HG03097 (cell line): ENCODE measurements at regions not wholly inside any gene's neighbourhood (a gene's known extent, or its start where the extent isn't known, plus 50 kb on each side); places are given as distances from the start of the nearest gene placed in this dataset.
"Not testable (repeated sequence)": the region's sequence is repeated elsewhere in the genome, so short reads cannot be mapped to it uniquely, and the experiment has no call there.

ENCODE experiments used
- ATAC-seq: cut with Tn5 transposase; IDR thresholded peaks from one replicate; pipeline ENCODE4 v1.9.1; 2021; ENCODE audit not compliant: unreplicated experiment, low FRiP score

DNA sequence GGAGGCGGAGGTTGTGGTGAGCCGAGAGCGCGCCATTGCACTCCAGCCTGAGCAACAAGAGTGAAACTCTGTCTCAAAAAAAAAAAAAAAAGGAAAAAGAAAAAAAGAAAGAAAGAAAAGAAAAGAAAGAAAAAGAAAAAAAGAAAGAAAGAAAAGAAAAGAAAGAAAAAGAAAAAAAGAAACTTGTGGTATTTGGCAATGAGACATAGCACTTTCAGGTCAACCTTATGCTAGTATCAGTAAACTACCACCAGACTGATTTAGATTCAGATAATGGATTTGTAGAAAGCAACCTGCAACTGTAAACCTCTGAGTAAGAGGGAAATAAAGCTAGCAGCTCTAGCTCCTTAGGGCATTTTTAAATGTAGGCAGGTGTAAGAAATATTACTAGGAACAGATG, 144.0 kb upstream of the ZNF608 start:
- not testable (repeated sequence) for ATAC-seq

- ATAC-seq: no peak
Observed at GRCh38 chr5:124891179-124891578, 144.7 kb upstream of the ZNF608 start.

GRCh38 chr5:124892185-124892848, 145.9 kb upstream of the ZNF608 start:
- no peak for ATAC-seq

- no peak for ATAC-seq
Observed at GRCh38 chr5:124894541-124894940, 148.1 kb upstream of the ZNF608 start.

GRCh38 chr5:124895236-124895635, 148.8 kb upstream of the ZNF608 start:
- ATAC-seq: no peak

GRCh38 chr5:124901081-124901480, 154.6 kb upstream of the ZNF608 start:
- ATAC-seq: no peak

DNA sequence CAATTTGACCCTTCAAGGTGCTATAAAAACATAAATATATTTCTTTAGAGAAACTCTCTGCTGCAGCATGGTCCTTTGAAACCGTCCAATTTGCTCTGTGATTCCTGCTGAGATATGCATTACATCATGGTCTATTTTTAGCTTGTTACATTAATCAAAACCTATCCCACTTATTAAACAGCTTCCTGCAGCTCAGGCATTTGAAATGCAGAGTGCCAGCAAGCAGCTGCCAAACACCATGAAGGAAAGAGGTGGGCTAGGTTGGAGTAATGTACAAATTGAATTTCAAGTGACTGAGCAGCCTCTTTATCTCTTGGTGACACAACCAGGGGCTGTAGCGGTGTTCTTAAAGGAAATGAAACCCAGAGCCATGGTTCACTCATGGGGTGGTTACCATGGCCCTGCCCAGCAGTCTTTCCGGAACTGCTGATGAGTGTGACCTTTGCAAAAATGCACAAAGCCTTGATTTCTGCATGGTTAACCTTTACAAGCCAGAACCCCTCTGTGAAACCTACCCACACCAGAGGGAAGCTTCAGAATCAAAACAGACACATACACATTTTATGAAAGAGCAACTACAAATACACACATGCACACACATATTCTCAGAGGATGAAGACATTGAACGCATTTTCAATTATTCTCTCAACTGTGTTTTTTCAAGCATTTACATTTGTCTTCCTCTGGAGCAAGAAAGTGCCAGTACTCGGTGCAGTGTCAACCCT, 155.8 kb upstream of the ZNF608 start:
- peak; percentile 99 for ATAC-seq

DNA sequence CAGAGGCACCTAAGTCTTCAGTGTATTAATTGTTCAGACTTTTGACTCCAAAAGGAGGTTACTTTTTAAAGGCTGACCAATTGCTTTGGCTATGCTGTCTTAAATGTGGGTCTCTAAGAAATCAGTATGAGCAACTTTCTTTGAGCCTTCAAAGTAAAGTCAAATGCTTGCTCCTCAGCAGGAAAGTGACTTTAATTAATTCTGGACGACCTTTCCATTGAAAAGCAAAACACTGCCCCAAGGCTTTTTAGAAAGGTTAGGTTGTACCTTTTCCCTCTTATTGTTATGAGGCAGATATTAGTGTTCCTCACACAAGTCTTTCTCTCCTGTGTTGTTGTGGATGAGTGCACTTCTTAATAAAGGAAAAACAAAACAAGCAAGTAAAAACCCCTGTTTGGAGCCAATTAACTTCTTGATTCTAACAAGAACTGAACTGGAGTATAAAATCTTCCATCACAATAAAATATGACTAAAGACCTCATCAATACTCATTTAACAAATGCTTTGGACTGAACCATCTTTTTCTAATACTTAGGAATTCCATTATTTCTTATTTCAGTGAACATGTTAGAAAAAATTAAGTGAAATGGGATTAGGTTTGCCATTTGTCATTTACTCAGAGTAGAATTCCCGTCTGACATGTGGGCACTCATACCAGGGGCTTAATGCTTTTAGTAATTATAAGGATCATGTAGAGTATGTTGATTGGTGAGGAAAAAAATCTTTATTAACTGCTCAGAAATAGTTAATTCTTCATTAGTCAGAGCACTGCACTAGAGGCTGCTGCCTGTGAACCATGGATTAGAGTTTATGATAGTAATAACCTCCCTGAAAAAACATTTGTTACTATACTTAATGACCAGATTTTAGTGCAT, 159.1 kb upstream of the ZNF608 start:
- no peak for ATAC-seq

GRCh38 chr5:124906339-124907097, 160.1 kb upstream of the ZNF608 start:
- ATAC-seq: no peak

DNA sequence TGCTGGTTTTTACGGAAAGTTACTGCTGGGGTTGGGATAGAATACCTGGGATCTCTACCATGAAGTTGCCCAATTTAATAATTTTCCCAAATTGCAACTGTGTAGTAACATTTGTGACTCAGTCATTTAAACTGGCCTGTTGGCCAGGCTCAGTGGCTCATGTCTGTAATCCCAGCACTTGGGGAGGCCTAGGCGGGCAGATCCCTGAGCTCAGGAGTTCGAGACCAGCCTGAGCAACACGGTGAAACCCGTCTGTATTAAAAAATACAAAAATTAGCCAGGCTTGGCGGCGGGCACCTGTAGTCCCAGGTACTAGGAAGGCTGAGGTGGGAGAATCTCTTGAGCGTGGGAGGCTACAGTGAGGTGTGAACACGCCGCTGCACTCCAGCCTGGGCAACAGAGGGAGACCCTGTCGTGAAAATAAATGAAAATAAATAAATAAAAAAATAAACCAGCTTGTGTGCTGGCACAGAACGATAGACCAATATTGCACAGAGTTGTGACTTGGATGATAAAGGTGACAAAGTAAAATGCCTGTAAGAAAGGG, 160.7 kb upstream of the ZNF608 start:
- ATAC-seq: no peak

- peak; percentile 83 for ATAC-seq
Observed at GRCh38 chr5:124908581-124909451, 162.4 kb upstream of the ZNF608 start.

- no peak for ATAC-seq
Observed at GRCh38 chr5:124909734-124910133, 163.3 kb upstream of the ZNF608 start.

GRCh38 chr5:124910354-124911016, 164.0 kb upstream of the ZNF608 start:
- ATAC-seq: no peak

GRCh38 chr5:124912638-124913328, 166.3 kb upstream of the ZNF608 start:
- ATAC-seq: no peak

GRCh38 chr5:124913329-124913653, 166.9 kb upstream of the ZNF608 start:
- no peak for ATAC-seq

DNA sequence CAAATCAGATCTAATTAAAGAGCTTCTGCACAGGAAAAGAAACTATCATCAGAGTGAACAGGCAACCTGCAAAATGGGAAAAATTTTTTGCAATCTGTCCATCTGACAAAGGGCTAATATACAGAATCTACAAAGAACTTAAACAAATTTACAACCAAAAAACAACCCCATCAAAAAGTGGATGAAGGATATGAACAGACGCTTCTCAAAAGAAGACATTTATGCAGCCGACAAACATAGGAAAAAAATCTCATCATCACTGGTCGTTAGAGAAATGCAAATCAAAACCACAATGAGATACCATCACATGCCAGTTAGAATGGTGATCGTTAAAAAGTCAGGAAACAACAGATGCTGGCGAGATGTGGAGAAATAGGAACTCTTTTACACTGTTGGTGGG, 169.9 kb upstream of the ZNF608 start:
- ATAC-seq: not testable (repeated sequence)

DNA sequence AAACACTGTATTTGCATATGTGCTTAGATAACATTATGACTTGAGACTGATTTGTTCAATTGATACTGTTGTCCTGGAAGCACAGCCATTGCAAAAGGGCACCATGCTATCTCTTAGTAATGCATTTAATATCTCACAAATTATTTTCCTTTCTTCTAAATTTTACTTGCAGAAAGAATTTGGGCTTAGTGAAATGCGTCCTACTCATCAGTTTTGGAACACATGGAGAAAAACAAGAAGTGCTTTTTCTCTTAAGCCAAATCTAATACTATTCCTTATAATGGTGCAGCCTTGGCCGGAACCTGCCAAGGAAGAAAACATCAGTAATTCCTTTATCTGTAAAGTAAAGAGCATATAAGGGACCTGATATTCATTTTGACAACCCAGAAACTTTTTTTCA, 172.2 kb upstream of the ZNF608 start:
- ATAC-seq: no peak

DNA sequence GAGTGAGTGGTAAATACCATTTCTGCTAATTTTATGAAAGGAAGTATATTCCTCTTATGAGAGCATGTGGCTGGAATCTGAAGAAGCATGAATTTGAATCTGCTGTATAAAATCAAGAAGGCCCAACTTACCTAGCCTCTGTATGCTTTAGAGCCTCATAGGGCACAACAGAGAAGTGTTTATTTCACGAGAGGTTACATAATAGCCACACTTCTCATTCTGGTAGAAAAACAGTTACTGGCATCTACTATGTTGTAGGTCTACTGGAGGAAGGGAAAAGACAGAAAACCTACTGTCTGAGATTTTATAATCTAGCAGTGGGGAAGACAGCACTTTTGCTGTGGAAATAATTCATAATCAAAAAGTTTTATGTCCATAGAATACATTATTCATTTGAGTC, 172.6 kb upstream of the ZNF608 start:
- no peak for ATAC-seq
